Natural killer cell (primary cell): ENCODE measurements at regions not wholly inside any gene's neighbourhood (a gene's known extent, or its start where the extent isn't known, plus 50 kb on each side); places are given as distances from the start of the nearest gene placed in this dataset.
"Not testable (repeated sequence)": the region's sequence is repeated elsewhere in the genome, so short reads cannot be mapped to it uniquely, and the experiment has no call there.

Experiments
- ATAC-seq, 3 donors: fragments of 150-1000 bp in 2 of 3; fragments of 200-7000 bp in 1 of 3; cut with Tn5 transposase; 1 replicate in 1 of 3; 2 replicates in 2 of 3; pipeline ENCODE4 v1.10.0; 2021; ENCODE audit warnings: mild to moderate bottlenecking in 2 of 3, moderate library complexity in 2 of 3
- DNase-seq, 2 donors: peaks; one replicate each; pipeline versions ENCODE4 v3.0.0 to v3.0.0-alpha.2; 2013 to 2021; ENCODE audit warnings: mixed read lengths in 1 of 2
- H3K27ac ChIP-seq: one replicate; pipeline ENCODE4 v1.5.1; 2013; ENCODE audit warnings: mild to moderate bottlenecking, low read length
- H3K27me3 ChIP-seq: one replicate; pipeline ENCODE4 v1.6.1; 2013; ENCODE audit warnings: low read length; ENCODE audit not compliant: control insufficient read depth, insufficient read depth
- H3K36me3 ChIP-seq: one replicate; pipeline ENCODE4 v1.6.1; 2013; ENCODE audit warnings: low read length; ENCODE audit not compliant: control insufficient read depth, insufficient read depth
- H3K4me1 ChIP-seq: one replicate; pipeline ENCODE4 v1.6.1; 2013; ENCODE audit warnings: low read length; ENCODE audit not compliant: control insufficient read depth, insufficient read depth
- H3K4me3 ChIP-seq: one replicate; pipeline ENCODE4 v1.5.1; 2013; ENCODE audit warnings: low read length
- H3K9me3 ChIP-seq: one replicate; pipeline ENCODE4 v1.6.1; 2013; ENCODE audit warnings: low read length; ENCODE audit not compliant: control insufficient read depth, insufficient read depth
- H3K27ac Mint-ChIP-seq, 2 donors: one replicate each; pipeline ENCODE4 v1.8.0; 2022; ENCODE audit warnings: mild to moderate bottlenecking in 2 of 2, mixed read lengths in 2 of 2, moderate library complexity in 1 of 2
- H3K27me3 Mint-ChIP-seq, 2 donors: one replicate each; pipeline ENCODE4 v1.8.0; 2022; ENCODE audit warnings: low read depth in 2 of 2, mixed read lengths in 2 of 2
- H3K36me3 Mint-ChIP-seq: one replicate; pipeline ENCODE4 v1.8.0; 2022; ENCODE audit warnings: mixed read lengths
- H3K4me1 Mint-ChIP-seq, 2 donors: one replicate each; pipeline ENCODE4 v1.8.0; 2022; ENCODE audit warnings: mixed read lengths in 2 of 2
- H3K4me3 Mint-ChIP-seq: one replicate; pipeline ENCODE4 v1.8.0; 2022; ENCODE audit warnings: mild to moderate bottlenecking, moderate library complexity, mixed read lengths
- H3K9me3 Mint-ChIP-seq, 2 donors: one replicate each; pipeline ENCODE4 v1.8.0; 2022; ENCODE audit warnings: mixed read lengths in 2 of 2
- CTCF ChIP-seq: fragments of 200-600 bp; IDR thresholded peaks from one replicate; pipeline ENCODE4 v1.8.0; 2022; ENCODE audit warnings: antibody characterized with exemption
- WGBS: methylation state at CpG from one replicate; pipeline ENCODE4 v1.1.7; 2013; ENCODE audit warnings: missing lambda C conversion rate; ENCODE audit not compliant: insufficient coverage; 5-methylcytosine and 5-hydroxymethylcytosine counted together
- intact Hi-C: fragments of 100-400 bp; cut with micrococcal nuclease; formaldehyde crosslinking; loops from one replicate; pipeline ENCODE4 v1.14.2; 2022

- H3K4me1 Mint-ChIP-seq = no peaks in the 10 kb centered on the region
- Histone ChIP-seq H3K4me3 (no peak overlapping the region), H3K27me3 (no peaks in the 10 kb centered on the region), H3K4me1 (no peaks in the 10 kb centered on the region), H3K9me3 (no peaks in the 10 kb centered on the region), H3K36me3 (no peaks in the 10 kb centered on the region), H3K27ac (no peak overlapping the region)
- H3K36me3 Mint-ChIP-seq = no peaks in the 10 kb centered on the region
- DNase-seq (no peak), ATAC-seq (no peak)
- H3K4me3 Mint-ChIP-seq = no peak overlapping the region
- WGBS = 77% methylated on average over 3 of the region's 3 CpGs
- peaks cover 15 to 25% of the 10 kb centered on the region in 2 donors for H3K27me3 Mint-ChIP-seq
- H3K27ac Mint-ChIP-seq = no peak overlapping the region
- TF ChIP-seq CTCF = no peak
- no peaks in the 10 kb centered on the region for H3K9me3 Mint-ChIP-seq
- intact Hi-C loops = no loop called here
These were observed 137.4 kb upstream of the KRR1 start for GRCh38 chr12:75648856-75649255.

GRCh38 chr12:75646329-75647210, 135.2 kb upstream of the KRR1 start:
- DNase-seq = no peak
- H3K27me3 ChIP-seq = no peaks in the 10 kb centered on the region
- peaks cover 7 to 25% of the 10 kb centered on the region in 2 donors for H3K27me3 Mint-ChIP-seq
- no peaks in the 10 kb centered on the region for H3K36me3 ChIP-seq
- no peak overlapping the region for H3K27ac ChIP-seq
- intact Hi-C loops = no loop called here
- no peaks in the 10 kb centered on the region for H3K9me3 Mint-ChIP-seq
- H3K36me3 Mint-ChIP-seq = no peaks in the 10 kb centered on the region
- no peak overlapping the region for H3K4me3 ChIP-seq
- H3K27ac Mint-ChIP-seq = no peak overlapping the region
- WGBS = 97% methylated on average over 3 of the region's 4 CpGs
- H3K4me1 ChIP-seq = peaks cover 2% of the 10 kb centered on the region
- peaks cover 0 to under 1% of the 10 kb centered on the region in 2 donors for H3K4me1 Mint-ChIP-seq
- no peaks in the 10 kb centered on the region for H3K9me3 ChIP-seq
- no peak overlapping the region for H3K4me3 Mint-ChIP-seq
- TF ChIP-seq CTCF = no peak
- no peak for ATAC-seq

GRCh38 chr12:75644472-75645072, 133.2 kb upstream of the KRR1 start:
- ATAC-seq (no peak), DNase-seq (no peak)
- peaks cover 6% of the 10 kb centered on the region for H3K4me1 ChIP-seq
- no peak for TF ChIP-seq CTCF
- no peak overlapping the region for H3K4me3 ChIP-seq
- Mint-ChIP-seq H3K4me1 (peaks cover 11 to 12% of the 10 kb centered on the region in 2 donors), H3K9me3 (no peaks in the 10 kb centered on the region), H3K27ac (no peak overlapping the region), H3K27me3 (peaks cover 3 to 18% of the 10 kb centered on the region in 2 donors), H3K4me3 (no peak overlapping the region), H3K36me3 (no peaks in the 10 kb centered on the region)
- no peaks in the 10 kb centered on the region for H3K27me3 ChIP-seq
- no peaks in the 10 kb centered on the region for H3K36me3 ChIP-seq
- no peaks in the 10 kb centered on the region for H3K9me3 ChIP-seq
- no peak overlapping the region for H3K27ac ChIP-seq
- WGBS = 73% methylated on average over 3 of the region's 3 CpGs
- intact Hi-C loops = no loop called here

GRCh38 chr12:75643119-75643518, 131.7 kb upstream of the KRR1 start:
- DNase-seq, H3K9me3 Mint-ChIP-seq, intact Hi-C loops, H3K9me3 ChIP-seq, H3K36me3 Mint-ChIP-seq, H3K4me3 Mint-ChIP-seq, H3K27me3 ChIP-seq, H3K36me3 ChIP-seq, H3K27ac ChIP-seq, H3K4me1 ChIP-seq, H3K27ac Mint-ChIP-seq, H3K4me3 ChIP-seq, ATAC-seq: not testable (repeated sequence)
- Mint-ChIP-seq H3K4me1 (peaks cover 11 to 12% of the 10 kb centered on the region in 2 donors), H3K27me3 (peaks cover 3 to 18% of the 10 kb centered on the region in 2 donors)
- 94% methylated on average over 5 of the region's 5 CpGs for WGBS
